ENCODE measurements at regions not wholly inside any gene's neighbourhood (a gene's known extent, or its start where the extent isn't known, plus 50 kb on each side); places are given as distances from the start of the nearest gene placed in this dataset.

GRCh38 chr9:82736126-82736525, 326.8 kb downstream of the RASEF start:
- Histone ChIP-seq H3K36me3 (ENCODE audit: control insufficient read depth in 2 of 2, insufficient read depth in 1 of 2, low read length in 2 of 2) (no peaks in the 10 kb centered on the region), H3K4me3 (ENCODE audit: low read depth, low read length) (no peak overlapping the region), H3K4me1 (ENCODE audit: control insufficient read depth, insufficient read depth, low read length) (no peaks in the 10 kb centered on the region; the same call in 1 of the 2 replicates), H3K27ac (ENCODE audit: extremely low read depth, low read depth, low read length) (no peak overlapping the region), H3K9me3 (ENCODE audit: control insufficient read depth, insufficient read depth, low read depth, low read length) (no peaks in the 10 kb centered on the region)
- CTCF ChIA-PET, result no interaction called here
- POLR2A ChIA-PET, result no interaction called here
- TF ChIP-seq ZNF341 (tag by site-specific recombination; IDR thresholded peaks at IDR 0.05; ENCODE audit: low read depth) (no peak), ZNF132 (tag by site-specific recombination; IDR thresholded peaks at IDR 0.05; ENCODE audit: borderline replicate concordance) (no peak), ZNF518A (tag by site-specific recombination; conservative IDR thresholded peaks at IDR 0.05; ENCODE audit: low read depth) (no peak)

- no peaks in the 10 kb centered on the region for H3K36me3 ChIP-seq (ENCODE audit: control insufficient read depth in 2 of 2, insufficient read depth in 1 of 2, low read length in 2 of 2)
- POLR2A ChIA-PET, result no interaction called here
- no peaks in the 10 kb centered on the region; the same call in 1 of the 2 replicates for H3K4me1 ChIP-seq (ENCODE audit: control insufficient read depth, insufficient read depth, low read length)
- no peak overlapping the region for H3K4me3 ChIP-seq (ENCODE audit: low read depth, low read length)
- H3K9me3 ChIP-seq (ENCODE audit: control insufficient read depth, insufficient read depth, low read depth, low read length), result no peaks in the 10 kb centered on the region
- TF ChIP-seq YY1 (tag by site-specific recombination; IDR thresholded peaks at IDR 0.05), result no peak
- no peak for TF ChIP-seq ZNF843 (tag by site-specific recombination; IDR thresholded peaks at IDR 0.05)
- no peak for TF ChIP-seq ZNF629 (tag by site-specific recombination; IDR thresholded peaks at IDR 0.05)
- TF ChIP-seq ZNF585B (tag by site-specific recombination; IDR thresholded peaks at IDR 0.05), result no peak
- no peak for TF ChIP-seq ZNF704 (tag by site-specific recombination; IDR thresholded peaks at IDR 0.05)
- no peak for TF ChIP-seq ZNF639 (tag by site-specific recombination; IDR thresholded peaks at IDR 0.05)
- no peak for TF ChIP-seq ZBTB48 (tag by site-specific recombination; IDR thresholded peaks at IDR 0.05)
- TF ChIP-seq SP7 (tag by site-specific recombination; IDR thresholded peaks at IDR 0.05), result no peak
- no peak for TF ChIP-seq HOXC10 (CRISPR knock-in tag; IDR thresholded peaks at IDR 0.05)
- TF ChIP-seq REPIN1 (tag by site-specific recombination; IDR thresholded peaks at IDR 0.05; ENCODE audit: low read depth), result no peak
- no peak for TF ChIP-seq INSM2 (tag by site-specific recombination; IDR thresholded peaks at IDR 0.05)
- no peak overlapping the region for H3K27ac ChIP-seq (ENCODE audit: extremely low read depth, low read depth, low read length)
- CTCF ChIA-PET, result interaction anchor here (0.6 kb wide), 1 partner anchor 27 kb away, joined by 3 read pairs; no protein-coding TSS in a partner anchor
Measured at GRCh38 chr9:82736701-82737100, 326.2 kb downstream of the RASEF start.
